ENCODE measurements at regions not wholly inside any gene's neighbourhood (a gene's known extent, or its start where the extent isn't known, plus 50 kb on each side); places are given as distances from the start of the nearest gene placed in this dataset.

GRCh38 chr7:125465527-125465926 lies 535.9 kb upstream of the POT1 start:
- Mint-ChIP-seq H3K27ac (ENCODE audit: unreplicated experiment) (no peak overlapping the region), H3K36me3 (ENCODE audit: low read depth, unreplicated experiment) (no peaks in the 10 kb centered on the region), H3K4me3 (ENCODE audit: unreplicated experiment) (no peak overlapping the region), H3K4me1 (ENCODE audit: unreplicated experiment) (no peaks in the 10 kb centered on the region), H3K9me3 (ENCODE audit: unreplicated experiment) (no peaks in the 10 kb centered on the region), H3K27me3 (ENCODE audit: unreplicated experiment) (no peaks in the 10 kb centered on the region)
- no peak for TF ChIP-seq CTCF (IDR thresholded peaks at IDR 0.05; ENCODE audit: unreplicated experiment)
- no peak for DNase-seq (ENCODE audit: low spot score)

DNA sequence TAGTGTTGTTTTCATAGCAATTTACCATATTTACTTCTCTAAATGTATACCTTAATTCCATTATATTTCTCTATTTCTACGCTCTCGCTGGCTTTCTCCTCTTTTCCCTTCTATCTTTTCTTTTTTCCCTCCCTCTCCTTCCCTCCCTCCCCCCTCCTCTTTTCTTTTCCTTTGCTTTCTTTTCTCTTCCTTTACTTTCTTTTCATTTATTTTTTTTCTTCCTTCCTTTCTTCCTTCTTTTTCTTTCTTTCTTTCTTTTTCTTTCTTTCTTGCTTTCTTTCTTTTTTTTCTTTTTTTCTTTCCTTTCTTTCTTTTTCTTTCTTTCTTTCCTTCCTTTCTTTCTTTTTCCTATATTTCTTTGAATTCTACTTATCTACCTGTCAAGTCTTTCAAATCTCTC lies 533.0 kb upstream of the POT1 start:
- no peak overlapping the region for H3K4me3 Mint-ChIP-seq (ENCODE audit: unreplicated experiment)
- H3K27me3 Mint-ChIP-seq (ENCODE audit: unreplicated experiment): no peaks in the 10 kb centered on the region
- no peaks in the 10 kb centered on the region for H3K9me3 Mint-ChIP-seq (ENCODE audit: unreplicated experiment)
- H3K4me1 Mint-ChIP-seq (ENCODE audit: unreplicated experiment): no peaks in the 10 kb centered on the region
- no peaks in the 10 kb centered on the region for H3K36me3 Mint-ChIP-seq (ENCODE audit: low read depth, unreplicated experiment)
- no peak for TF ChIP-seq CTCF (IDR thresholded peaks at IDR 0.05; ENCODE audit: unreplicated experiment)
- no peak overlapping the region for H3K27ac Mint-ChIP-seq (ENCODE audit: unreplicated experiment)
- no peak for DNase-seq (ENCODE audit: low spot score)

- no peak for DNase-seq (ENCODE audit: low spot score)
- Mint-ChIP-seq H3K4me3 (ENCODE audit: unreplicated experiment) (no peak overlapping the region), H3K27me3 (ENCODE audit: unreplicated experiment) (no peaks in the 10 kb centered on the region), H3K27ac (ENCODE audit: unreplicated experiment) (no peak overlapping the region), H3K4me1 (ENCODE audit: unreplicated experiment) (no peaks in the 10 kb centered on the region), H3K36me3 (ENCODE audit: low read depth, unreplicated experiment) (peaks cover 3% of the 10 kb centered on the region), H3K9me3 (ENCODE audit: unreplicated experiment) (peaks cover 4% of the 10 kb centered on the region)
- TF ChIP-seq CTCF (IDR thresholded peaks at IDR 0.05; ENCODE audit: unreplicated experiment): no peak
These were observed 529.4 kb upstream of the POT1 start for GRCh38 chr7:125459038-125459437.

- Mint-ChIP-seq H3K4me1 (ENCODE audit: unreplicated experiment) (no peaks in the 10 kb centered on the region), H3K27me3 (ENCODE audit: unreplicated experiment) (no peaks in the 10 kb centered on the region)
These were observed 521.1 kb upstream of the POT1 start for GRCh38 chr7:125450749-125451148.

GRCh38 chr7:125445836-125446235 lies 516.2 kb upstream of the POT1 start:
- H3K27me3 Mint-ChIP-seq (ENCODE audit: unreplicated experiment): no peaks in the 10 kb centered on the region
- no peaks in the 10 kb centered on the region for H3K4me1 Mint-ChIP-seq (ENCODE audit: unreplicated experiment)
- H3K36me3 Mint-ChIP-seq (ENCODE audit: low read depth, unreplicated experiment): no peaks in the 10 kb centered on the region
- TF ChIP-seq CTCF (IDR thresholded peaks at IDR 0.05; ENCODE audit: unreplicated experiment): no peak
- H3K4me3 Mint-ChIP-seq (ENCODE audit: unreplicated experiment): no peak overlapping the region
- no peak overlapping the region for H3K27ac Mint-ChIP-seq (ENCODE audit: unreplicated experiment)
- no peaks in the 10 kb centered on the region for H3K9me3 Mint-ChIP-seq (ENCODE audit: unreplicated experiment)
- no peak for DNase-seq (ENCODE audit: low spot score)

More at GRCh38 chr7:125450749-125451148, 521.1 kb upstream of the POT1 start:
- TF ChIP-seq CTCF (IDR thresholded peaks at IDR 0.05; ENCODE audit: unreplicated experiment): no peak
- DNase-seq (ENCODE audit: low spot score): no peak
- Mint-ChIP-seq H3K4me3 (ENCODE audit: unreplicated experiment) (no peak overlapping the region), H3K27ac (ENCODE audit: unreplicated experiment) (no peak overlapping the region), H3K36me3 (ENCODE audit: low read depth, unreplicated experiment) (no peaks in the 10 kb centered on the region), H3K9me3 (ENCODE audit: unreplicated experiment) (no peaks in the 10 kb centered on the region)
